HT1080 (cell line): ENCODE measurements at regions not wholly inside any gene's neighbourhood (a gene's known extent, or its start where the extent isn't known, plus 50 kb on each side); places are given as distances from the start of the nearest gene placed in this dataset.

Experiments used
- DNase-seq: peaks from one replicate; pipeline ENCODE4 v3.0.0-alpha.2; 2015; ENCODE audit warnings: low read depth

- DNase-seq, result no peak
Observed at GRCh38 chr12:43098766-43099550, 453.0 kb downstream of the ADAMTS20 start.

GRCh38 chr12:43098071-43098470, 453.9 kb downstream of the ADAMTS20 start:
- no peak for DNase-seq

- DNase-seq, result no peak
Observed at GRCh38 chr12:43097471-43097870, 454.5 kb downstream of the ADAMTS20 start.

GRCh38 chr12:43095669-43096280, 456.2 kb downstream of the ADAMTS20 start:
- DNase-seq, result no peak

- no peak for DNase-seq
Observed at GRCh38 chr12:43094886-43095575, 457.0 kb downstream of the ADAMTS20 start.

GRCh38 chr12:43090981-43091380, 461.0 kb downstream of the ADAMTS20 start:
- no peak for DNase-seq

- DNase-seq, result no peak
Observed at GRCh38 chr12:43087195-43088091, 464.6 kb downstream of the ADAMTS20 start.

- no peak for DNase-seq
Observed at GRCh38 chr12:43079476-43079875, 472.5 kb downstream of the ADAMTS20 start.

GRCh38 chr12:43078976-43079375, 473.0 kb downstream of the ADAMTS20 start:
- no peak for DNase-seq

GRCh38 chr12:43072431-43072830, 479.6 kb downstream of the ADAMTS20 start:
- DNase-seq, result no peak

GRCh38 chr12:43069768-43070221, 480.2 kb upstream of the PRICKLE1 start:
- DNase-seq, result no peak

GRCh38 chr12:43066471-43066870, 476.9 kb upstream of the PRICKLE1 start:
- peak; percentile 13 for DNase-seq

- DNase-seq, result no peak
Observed at GRCh38 chr12:43063650-43064049, 474.1 kb upstream of the PRICKLE1 start.

- no peak for DNase-seq
Observed at GRCh38 chr12:43062201-43062895, 472.8 kb upstream of the PRICKLE1 start.

- DNase-seq, result no peak
Observed at GRCh38 chr12:43060742-43061141, 471.2 kb upstream of the PRICKLE1 start.

GRCh38 chr12:43058616-43059015, 469.1 kb upstream of the PRICKLE1 start:
- no peak for DNase-seq

- DNase-seq, result no peak
Observed at GRCh38 chr12:43057566-43057965, 468.0 kb upstream of the PRICKLE1 start.

- no peak for DNase-seq
Observed at GRCh38 chr12:43054085-43054484, 464.5 kb upstream of the PRICKLE1 start.

- no peak for DNase-seq
Observed at GRCh38 chr12:43052441-43052840, 462.9 kb upstream of the PRICKLE1 start.

- DNase-seq, result no peak
Observed at GRCh38 chr12:43044241-43044640, 454.7 kb upstream of the PRICKLE1 start.

GRCh38 chr12:43038991-43039390, 449.4 kb upstream of the PRICKLE1 start:
- no peak for DNase-seq
